GM18858 (cell line): ENCODE measurements at regions not wholly inside any gene's neighbourhood (a gene's known extent, or its start where the extent isn't known, plus 50 kb on each side); places are given as distances from the start of the nearest gene placed in this dataset.

Experiments
- ATAC-seq: cut with Tn5 transposase; IDR thresholded peaks from one replicate; pipeline ENCODE4 v1.9.1; 2021; ENCODE audit not compliant: unreplicated experiment

DNA sequence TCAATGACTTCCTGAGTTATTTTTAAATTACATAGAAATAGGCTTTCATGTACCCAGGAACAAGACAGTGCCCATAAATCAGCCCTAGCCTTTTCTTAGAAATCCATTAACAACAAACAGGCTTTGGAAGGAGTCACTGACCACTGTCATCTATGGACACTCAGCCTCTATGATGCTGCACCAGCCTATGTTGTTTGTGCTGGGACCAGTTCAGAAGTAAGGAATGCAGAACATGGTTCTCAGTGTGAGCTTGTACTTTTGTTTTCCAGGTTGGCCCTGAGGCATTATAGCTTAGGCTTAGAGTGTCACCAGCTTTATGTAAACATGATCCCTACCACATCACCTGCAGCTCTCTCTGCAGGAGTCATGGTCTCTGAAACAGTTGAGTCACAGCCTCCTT lies 335.7 kb upstream of the CDH7 start:
- ATAC-seq: no peak

DNA sequence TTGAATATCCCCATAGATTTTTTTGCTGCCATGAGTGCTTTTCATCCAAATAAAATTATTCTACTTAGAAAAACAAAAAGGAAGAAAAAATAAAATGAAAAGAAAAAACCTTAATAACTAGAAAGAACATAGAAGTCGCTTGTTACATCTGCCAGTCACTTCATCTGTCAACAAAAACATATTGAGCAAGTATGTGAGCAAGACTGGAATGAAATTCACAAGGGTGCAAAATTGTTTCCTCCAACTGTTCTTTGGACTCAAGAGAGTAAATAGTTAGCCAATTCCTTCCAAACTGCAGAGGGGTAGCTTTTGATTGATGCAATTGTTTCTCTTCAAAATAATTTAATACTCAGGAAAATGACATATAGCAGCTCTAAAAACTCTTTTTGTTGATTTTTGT lies 336.3 kb upstream of the CDH7 start:
- ATAC-seq: no peak

DNA sequence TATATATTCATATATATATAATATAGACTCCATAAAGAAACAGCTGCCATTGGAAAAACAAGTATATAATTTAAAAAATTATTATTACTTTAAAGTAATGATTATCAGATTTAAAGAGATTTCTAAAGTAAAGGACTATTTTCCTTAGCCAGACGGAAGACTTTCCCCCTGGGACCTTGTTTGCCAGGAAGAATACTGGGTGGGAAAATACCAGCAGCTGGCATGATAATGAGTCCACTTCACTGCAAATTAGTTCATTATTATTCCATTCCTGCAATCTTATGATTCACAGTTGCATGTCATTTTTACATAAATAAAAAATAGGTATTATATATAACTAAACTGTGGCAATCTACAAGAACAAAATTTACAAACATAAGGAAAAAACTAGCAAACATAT lies 339.8 kb upstream of the CDH7 start:
- no peak for ATAC-seq

DNA sequence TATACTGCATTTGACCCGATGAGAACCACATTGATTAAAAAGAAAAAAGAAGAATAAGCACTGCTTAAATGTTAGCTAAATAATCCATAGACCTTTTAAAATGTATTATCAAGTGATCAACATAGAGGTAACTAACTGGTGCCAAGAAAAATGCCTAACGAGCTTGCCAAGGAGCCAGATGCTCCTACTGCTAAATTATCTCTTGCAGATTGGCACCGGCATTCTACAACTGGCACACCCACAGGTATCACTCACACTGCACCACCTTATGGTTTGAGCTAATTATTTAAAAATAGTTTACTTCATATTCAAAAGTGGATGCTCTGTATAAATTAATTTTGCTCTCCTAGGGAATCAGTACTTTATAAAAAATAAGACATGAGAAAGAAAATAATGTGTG lies 341.6 kb upstream of the CDH7 start:
- ATAC-seq: no peak

DNA sequence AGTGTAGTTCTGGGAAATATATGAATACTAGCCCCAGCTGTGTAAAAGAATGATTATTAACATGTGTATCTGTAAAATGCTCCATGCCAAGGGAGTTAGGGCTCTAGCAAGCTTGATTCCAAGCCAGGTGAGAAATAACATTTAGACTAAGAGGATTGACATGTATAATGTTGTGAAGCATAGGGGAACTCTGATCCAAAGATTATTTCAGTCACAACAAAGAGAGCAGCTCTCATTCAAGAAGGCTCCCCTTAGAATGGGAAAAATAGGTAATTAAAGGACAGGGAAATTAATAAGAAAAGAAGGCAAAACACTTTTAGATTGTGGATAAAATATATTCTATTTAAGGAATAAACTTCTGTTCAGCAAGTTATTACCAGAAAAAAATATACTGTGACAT lies 347.3 kb upstream of the CDH7 start:
- no peak for ATAC-seq

DNA sequence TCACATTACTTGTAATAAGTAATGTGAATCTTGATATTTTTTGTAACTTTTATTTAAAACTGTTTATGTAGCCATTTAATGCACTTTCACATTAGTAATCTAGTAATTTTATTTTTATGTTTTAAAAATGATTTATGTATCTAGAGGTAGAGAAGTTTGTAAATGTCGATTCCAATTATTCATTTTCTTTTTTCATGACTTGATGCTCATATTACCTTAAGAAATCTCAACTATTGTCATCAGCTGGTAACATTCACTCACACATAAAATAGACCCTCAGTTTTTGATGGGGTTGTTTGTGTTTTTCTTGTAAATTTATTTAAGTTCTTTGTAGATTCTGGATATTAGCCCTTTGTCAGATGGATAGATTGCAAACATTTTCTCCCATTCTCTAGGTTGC lies 351.7 kb upstream of the CDH7 start:
- no peak for ATAC-seq

DNA sequence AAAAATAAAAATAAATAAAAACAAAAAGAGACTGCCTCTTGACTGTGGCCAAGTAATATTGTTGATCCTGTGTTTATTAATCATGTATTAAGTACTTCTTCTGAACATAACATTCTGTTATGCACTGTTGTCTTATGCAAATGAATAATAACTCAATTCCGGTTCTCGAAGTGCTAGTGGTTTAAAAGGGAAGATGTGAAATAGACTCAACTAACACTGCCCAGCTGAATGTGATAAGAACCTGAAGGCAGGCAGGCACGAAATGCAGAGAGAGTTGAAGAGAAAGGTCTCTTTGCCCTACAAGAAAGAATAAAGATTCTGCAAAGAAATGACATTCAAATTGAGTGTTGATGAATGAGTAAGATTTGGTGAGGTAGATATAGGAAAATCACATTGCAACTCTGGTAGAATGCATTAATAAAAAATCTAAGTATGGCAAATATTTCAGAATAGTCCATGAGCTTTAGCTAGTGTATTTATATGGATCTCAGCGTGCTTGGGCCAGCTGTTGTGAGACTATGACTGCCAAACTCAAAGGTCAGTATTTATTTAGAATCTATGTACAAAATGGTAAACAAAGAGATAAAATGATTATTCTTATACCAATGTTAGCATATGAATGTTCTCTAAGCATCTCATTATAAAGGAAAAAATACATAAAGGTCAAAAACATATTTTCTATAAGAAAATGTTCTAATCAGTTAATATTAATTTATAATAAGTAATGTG lies 352.3 kb upstream of the CDH7 start:
- no peak for ATAC-seq

DNA sequence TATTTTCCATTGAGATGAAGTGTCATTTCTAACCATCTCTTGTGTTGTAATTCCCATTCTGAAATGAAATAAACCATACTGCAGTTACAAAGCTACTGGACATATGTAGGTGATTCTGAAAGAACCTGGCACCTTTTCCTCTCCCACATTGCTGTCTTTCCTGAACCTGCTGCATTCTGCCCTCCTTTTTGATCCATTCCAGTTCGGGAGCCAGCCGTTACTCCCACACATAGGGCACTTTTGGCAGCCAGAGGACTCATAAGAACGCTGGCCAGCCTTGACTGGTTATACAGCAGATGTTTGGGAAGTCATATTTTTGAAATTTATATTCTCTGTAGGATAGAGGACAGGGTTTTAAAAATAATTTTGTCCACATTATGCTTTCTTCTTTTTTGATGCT lies 369.8 kb upstream of the CDH7 start:
- no peak for ATAC-seq

DNA sequence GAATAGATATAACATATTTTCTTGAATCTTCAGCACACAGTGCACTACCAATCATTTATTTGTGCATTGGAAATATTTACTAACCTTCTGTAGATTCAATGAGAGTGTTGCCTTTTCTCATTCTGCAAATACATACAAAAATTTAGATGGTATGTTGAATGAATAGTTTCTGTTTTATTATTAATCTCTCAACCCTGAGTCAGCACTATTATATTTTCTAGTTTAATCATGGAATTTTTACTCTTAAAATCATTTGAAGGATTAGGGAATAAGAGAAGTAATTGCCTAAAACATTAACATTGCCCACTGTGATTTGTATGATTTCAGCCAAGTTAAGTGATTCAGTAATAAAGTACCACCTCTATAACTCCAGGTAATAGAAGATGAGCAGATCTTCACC lies 370.2 kb upstream of the CDH7 start:
- ATAC-seq: no peak

DNA sequence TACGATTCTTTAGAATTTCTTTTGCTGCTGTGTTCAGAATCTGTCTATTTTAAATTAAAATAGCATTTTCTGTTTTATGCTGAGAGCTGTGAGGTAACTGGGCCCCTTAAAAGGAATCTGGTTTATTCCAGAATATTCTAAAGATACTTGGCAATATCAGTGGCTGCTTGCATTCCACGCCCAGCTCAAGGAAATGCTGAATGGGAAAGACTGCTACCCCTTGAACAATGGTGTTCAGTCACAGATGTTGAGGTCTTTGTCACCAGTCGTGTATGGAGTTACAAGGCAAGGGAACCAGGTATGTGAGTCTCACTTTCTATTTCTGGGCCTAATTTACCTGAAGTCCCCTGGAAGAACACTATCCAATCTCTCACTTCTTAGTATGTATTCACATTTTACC lies 377.9 kb upstream of the CDH7 start:
- no peak for ATAC-seq

DNA sequence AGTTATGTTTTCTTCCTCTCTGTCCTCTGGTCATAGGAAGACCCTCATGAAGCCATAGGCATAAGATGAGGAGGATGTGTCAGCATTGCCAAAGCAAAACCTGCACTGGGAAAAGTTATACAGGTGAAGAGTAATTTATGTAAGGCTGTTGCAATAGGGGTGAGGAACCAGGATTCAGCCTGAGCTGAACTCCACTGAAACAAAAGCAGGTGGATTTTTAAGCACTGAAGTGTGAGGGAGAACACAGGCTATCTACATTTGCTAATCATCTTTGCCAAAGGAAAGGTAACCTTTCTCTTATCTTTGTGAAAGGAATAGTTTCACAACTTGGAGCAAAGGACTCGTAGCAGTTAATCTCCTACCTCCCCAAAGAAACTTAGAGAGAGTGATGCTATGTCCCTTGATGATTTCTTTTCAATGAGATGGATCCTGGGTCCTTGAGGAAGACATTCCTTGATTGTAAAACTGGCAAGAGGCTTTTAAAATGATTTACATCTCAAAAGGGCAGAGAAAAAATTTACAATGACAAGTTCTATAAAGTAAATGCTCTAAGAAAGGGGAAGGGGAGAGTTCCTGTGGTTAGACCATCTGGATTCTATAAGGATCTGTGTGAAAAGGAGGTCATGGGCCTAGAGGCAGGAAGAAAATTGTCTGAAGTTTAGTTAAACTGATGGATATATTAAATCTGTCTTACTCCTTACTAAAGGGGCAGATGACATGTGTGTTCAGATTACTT lies 385.4 kb upstream of the CDH7 start:
- no peak for ATAC-seq

DNA sequence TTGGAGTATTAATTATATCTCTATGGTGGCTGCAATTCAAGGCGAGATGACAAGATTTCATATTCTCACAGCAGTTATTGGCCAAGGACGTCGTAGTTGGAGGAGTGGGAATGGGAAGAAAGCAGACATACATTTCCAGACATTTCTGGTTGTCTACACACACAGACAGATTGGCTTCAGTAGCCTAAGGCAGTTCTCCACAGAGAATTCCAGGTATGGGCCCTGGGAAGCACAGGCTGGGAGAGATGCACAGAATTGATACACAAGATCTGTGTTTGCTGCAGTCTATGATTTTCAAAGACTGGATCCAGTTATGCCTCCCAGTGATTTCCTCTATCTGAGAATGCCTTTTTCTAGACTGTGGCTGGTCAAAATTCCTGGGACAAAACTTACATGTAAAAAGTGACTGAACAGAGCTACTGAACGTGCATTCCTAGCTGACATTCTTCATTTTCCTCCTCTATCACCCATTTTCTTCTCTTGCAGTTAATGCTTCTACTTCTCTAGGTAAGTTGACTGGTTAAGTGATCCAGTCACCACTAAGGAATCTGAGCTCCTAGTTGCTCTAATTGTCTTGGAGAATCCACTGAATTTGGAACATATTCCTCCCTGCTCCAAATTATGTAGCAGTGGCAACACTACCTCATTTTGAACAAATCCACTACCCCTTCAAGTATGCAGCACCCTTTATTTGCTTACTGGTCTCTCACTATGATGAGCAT lies 386.7 kb upstream of the CDH7 start:
- ATAC-seq: no peak

DNA sequence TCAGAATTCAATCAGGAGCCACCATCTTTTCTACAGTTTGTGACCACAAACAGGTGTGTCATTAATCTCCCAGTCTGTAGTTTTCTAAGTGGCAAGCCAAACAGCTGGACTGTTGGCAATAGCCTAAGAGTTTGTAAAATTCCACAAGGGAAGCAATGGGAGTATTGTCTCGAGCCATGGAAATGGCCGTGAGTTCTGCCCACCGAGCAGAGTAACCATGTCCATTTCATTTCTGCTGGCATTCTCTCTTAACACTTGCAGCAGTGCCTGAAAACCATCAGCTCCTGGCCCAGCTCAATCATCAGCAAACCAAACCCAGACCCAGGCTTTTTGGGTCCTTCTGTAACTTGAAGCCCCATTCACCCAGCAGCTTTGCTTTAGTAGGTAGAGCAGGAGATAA lies 387.8 kb upstream of the CDH7 start:
- no peak for ATAC-seq

DNA sequence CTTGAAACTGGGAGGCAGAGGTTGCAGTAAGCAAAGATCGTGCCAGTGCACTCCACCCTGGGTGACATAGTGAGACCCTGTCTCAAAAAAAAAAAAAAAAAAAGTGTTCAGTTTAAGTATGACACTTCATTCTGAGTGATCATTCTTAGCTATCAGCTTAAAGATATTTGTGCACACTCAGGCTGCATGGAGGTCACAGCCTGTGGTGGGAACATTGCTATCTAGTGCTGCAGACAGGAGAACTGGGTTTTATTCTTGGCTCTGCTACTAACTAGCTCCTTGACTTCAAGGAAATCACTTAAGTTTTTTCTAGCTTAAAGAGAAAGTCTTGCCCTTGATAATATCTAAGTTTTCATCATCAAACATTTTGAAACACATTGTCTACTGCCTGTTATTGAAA lies 391.3 kb upstream of the CDH7 start:
- ATAC-seq: no peak

DNA sequence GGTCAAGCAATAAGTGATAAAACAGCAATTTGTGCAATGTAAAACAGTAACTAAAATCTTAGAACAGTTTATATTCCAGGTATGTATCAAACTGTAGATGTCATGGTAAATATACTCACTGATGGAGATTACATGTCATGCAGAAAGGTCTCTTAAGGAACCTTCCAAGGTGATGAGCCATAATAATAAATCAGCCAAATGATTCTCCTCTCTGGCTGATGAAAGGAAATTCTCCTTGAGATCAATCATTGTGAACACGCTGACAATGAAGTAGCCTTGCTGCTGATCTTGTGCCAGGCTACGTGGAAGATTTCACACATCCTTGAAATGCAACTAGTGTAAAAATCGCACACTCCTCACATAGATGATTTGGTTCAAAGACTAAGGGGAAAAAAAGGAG lies 392.5 kb upstream of the CDH7 start:
- ATAC-seq: no peak

DNA sequence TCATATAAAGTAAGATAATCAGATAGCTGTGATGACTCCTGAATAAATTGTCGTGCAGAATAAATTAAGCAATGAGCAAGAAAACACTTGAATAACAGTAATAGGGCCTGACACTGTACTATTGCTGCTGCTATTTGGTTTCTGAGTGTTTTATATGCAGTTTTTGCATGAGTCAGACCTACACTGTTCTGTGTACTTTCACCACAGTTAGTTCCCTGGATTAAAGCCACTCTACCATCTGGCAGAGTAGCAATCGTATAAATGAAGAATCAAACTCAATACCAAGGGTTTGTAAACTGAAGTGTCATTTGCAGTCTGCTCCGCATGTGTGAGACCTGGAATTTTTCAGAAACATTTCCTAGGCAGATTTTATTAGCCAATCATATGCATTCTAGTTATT lies 398.6 kb upstream of the CDH7 start:
- no peak for ATAC-seq

DNA sequence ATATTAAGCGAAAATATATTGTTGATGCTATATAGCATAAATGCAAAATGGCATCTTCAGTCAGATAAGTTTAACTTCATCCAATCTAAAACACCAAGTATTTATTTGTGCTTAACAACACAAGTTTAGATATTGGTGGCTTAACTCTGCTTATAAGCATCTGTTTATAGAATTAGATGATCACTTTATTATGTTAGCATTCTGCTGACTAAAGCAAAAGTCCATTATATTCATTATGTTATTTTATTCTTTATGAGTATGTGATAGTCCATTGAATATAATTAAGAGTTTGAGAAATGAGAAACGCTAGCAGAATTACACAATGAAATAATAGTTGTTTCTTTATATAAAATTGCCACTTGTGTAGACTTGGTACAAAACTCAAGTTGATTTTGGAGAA lies 401.2 kb upstream of the CDH7 start:
- ATAC-seq: no peak

DNA sequence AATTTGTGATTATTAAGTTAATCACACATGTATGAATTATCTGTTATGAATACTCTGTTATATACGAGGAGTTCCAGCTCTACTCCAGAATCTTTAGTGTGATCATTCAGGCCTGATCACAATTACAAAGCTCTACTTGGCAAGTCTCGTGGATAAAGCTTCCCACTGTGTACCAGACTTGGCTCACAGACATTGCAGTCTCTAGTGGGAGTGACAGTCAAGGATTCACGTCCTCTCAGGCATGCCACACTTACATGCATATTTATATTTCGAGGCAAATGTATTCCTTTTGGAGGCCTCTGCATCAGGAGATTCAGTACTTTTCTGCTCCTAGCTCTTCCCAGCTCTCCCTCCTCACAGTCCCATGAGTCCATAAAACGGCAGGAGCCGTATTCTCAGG lies 403.4 kb upstream of the CDH7 start:
- ATAC-seq: no peak

DNA sequence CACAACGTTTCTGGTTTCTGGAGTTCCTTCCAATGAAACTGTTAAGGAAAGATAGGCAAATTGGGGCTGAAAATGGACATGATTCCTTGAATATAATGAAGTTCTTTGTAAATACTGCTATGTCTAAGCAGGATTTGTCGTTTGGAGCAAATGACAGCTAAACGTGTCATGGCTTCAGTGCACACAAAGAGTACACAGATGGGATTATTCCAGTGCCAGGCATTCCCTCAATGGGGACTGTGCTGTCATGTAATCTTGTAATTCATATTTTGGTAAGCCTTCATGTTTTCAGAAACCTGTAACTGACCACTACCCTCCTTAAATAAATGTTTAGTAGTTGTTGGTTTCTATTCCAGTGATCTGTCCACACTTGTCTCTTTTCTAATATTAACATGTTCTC lies 404.7 kb upstream of the CDH7 start:
- no peak for ATAC-seq

DNA sequence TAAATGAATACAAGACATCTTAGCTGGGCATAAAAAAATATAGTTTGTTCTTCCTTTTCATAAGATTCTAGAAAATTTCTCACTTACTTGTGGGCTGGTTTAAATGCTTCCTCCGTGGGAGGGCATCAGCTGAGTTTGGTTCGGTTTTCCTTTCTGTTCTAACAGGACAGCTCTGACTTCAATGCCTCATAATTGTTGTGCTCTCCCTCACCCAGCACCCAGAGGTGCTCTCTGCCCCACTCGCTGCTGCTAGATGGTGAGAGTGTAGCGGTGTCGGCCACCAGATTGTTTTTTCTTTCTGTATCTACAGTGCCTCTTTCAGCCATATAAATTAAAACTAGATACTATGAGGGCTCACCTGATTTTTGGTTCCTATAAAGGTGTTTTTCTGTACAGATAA lies 407.2 kb upstream of the CDH7 start:
- ATAC-seq: no peak

DNA sequence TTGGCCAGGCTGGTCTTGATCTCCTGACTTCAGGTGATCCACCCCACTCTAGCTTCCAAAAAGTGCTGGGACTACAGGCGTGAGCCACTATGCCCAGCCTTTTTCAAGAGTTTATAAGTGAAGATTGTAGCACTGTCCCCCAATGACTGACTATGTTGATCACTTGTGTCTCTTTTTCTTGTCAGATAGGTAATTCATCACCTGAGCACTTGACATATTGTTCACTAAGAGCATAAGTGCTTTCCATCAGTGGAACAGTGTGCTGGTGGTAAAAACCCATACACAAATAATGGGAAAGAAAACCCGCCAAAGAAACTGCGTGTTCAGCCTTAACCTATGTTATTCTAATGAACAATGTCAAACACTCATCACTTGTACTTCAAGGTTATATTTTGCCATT lies 414.4 kb upstream of the CDH7 start:
- no peak for ATAC-seq

DNA sequence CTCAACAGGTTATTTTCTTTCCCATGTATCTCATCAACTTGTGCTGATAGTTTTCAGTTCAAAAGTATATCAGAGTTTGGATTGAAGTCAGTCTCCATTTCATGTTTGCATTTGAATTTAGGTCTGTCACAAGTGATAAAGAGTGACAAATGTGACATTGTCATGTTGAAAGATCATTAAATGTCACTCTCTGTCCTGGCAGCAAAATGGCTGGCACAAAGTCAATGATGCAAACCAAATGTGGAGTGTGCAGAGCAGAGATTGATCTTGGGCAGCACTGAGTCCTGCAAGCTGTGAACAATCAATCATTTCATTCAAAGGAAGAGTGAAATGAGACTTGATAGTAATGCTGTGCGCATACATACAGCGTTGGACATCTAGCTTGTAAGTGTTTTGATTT lies 421.8 kb upstream of the CDH7 start:
- ATAC-seq: no peak
